Nephron progenitor cell (in vitro differentiated cells): ENCODE measurements at regions not wholly inside any gene's neighbourhood (a gene's known extent, or its start where the extent isn't known, plus 50 kb on each side); places are given as distances from the start of the nearest gene placed in this dataset.

Experiments used
- DNase-seq: peaks from one replicate; pipeline ENCODE4 v3.0.0; 2021
- H3K27ac Mint-ChIP-seq: 2 replicates; pipeline ENCODE4 v1.8.0; 2021; ENCODE audit warnings: mild to moderate bottlenecking, moderate library complexity, mixed read lengths
- H3K27me3 Mint-ChIP-seq: 2 replicates; pipeline ENCODE4 v1.8.0; 2021; ENCODE audit warnings: mild to moderate bottlenecking, low read depth, mixed read lengths; ENCODE audit not compliant: poor library complexity
- H3K36me3 Mint-ChIP-seq: 2 replicates; pipeline ENCODE4 v1.8.0; 2021; ENCODE audit warnings: low read depth, mixed read lengths
- H3K4me1 Mint-ChIP-seq: 2 replicates; pipeline ENCODE4 v1.8.0; 2021; ENCODE audit warnings: mixed read lengths
- H3K4me3 Mint-ChIP-seq: 2 replicates; pipeline ENCODE4 v1.8.0; 2021; ENCODE audit warnings: mild to moderate bottlenecking, moderate library complexity, mixed read lengths
- H3K9me3 Mint-ChIP-seq: 2 replicates; pipeline ENCODE4 v1.8.0; 2021; ENCODE audit warnings: mild to moderate bottlenecking, moderate library complexity, mixed read lengths
- CTCF ChIP-seq: fragments of 200-600 bp; sonication (generic); IDR thresholded peaks from 2 replicates; pipeline ENCODE4 v1.5.0; 2021; ENCODE audit warnings: antibody characterized with exemption

DNA sequence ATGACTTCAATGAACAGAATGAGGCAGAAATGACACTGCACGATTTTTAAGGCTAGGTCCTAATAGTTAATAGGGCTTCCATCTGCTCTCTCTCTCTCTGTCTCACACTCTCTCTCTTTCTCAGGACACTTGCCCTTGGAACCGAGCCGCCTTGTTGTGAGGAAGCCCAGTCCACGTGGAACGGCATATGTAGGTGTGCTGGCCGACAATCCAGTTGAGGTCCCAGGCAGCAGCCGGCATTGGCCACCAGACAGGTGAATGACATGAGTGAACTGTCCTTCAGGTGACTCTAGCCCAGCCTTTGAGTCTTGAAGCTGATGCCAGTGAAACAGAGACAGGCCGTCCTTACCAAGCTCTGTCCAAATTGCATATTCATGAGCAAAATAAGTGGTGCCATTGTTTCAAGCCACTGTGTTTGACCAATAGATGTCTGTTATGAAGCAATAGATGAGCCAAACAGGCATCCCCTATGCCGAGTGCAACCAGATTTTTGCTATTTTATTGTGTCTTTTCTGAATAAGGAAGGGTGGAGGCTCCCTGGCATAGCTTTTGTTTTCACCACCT lies 217.5 kb upstream of the LHX5 start:
- Mint-ChIP-seq H3K27ac (no peak overlapping the region), H3K27me3 (peaks cover 58% of the 10 kb centered on the region), H3K9me3 (no peaks in the 10 kb centered on the region), H3K4me3 (no peak overlapping the region), H3K36me3 (no peaks in the 10 kb centered on the region), H3K4me1 (peaks cover 4% of the 10 kb centered on the region)
- DNase-seq, result no peak
- no peak for TF ChIP-seq CTCF

DNA sequence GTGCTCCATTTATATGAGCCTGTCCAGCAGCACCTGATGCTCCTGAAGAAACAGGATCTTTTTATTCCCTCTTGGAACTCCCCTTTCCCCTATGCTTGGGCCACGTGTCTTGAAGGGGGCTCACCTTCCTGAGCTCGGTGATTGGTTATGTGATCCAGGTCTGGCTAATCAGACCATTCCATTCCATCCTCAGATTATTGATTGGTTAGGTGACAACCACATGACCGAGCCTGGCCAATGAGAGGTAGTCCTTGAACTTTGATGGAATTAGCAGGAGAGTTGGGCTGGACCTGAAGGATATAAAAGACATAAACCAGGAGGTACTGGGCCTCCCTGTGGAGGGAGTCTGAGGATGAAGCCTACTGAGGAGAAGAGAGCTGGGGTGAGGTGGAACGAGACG lies 216.6 kb upstream of the LHX5 start:
- H3K27me3 Mint-ChIP-seq, result peaks cover 52% of the 10 kb centered on the region
- no peak for DNase-seq
- H3K36me3 Mint-ChIP-seq, result no peaks in the 10 kb centered on the region
- H3K9me3 Mint-ChIP-seq, result no peaks in the 10 kb centered on the region
- no peak for TF ChIP-seq CTCF
- H3K27ac Mint-ChIP-seq, result no peak overlapping the region
- H3K4me3 Mint-ChIP-seq, result no peak overlapping the region
- H3K4me1 Mint-ChIP-seq, result peaks cover 4% of the 10 kb centered on the region

DNA sequence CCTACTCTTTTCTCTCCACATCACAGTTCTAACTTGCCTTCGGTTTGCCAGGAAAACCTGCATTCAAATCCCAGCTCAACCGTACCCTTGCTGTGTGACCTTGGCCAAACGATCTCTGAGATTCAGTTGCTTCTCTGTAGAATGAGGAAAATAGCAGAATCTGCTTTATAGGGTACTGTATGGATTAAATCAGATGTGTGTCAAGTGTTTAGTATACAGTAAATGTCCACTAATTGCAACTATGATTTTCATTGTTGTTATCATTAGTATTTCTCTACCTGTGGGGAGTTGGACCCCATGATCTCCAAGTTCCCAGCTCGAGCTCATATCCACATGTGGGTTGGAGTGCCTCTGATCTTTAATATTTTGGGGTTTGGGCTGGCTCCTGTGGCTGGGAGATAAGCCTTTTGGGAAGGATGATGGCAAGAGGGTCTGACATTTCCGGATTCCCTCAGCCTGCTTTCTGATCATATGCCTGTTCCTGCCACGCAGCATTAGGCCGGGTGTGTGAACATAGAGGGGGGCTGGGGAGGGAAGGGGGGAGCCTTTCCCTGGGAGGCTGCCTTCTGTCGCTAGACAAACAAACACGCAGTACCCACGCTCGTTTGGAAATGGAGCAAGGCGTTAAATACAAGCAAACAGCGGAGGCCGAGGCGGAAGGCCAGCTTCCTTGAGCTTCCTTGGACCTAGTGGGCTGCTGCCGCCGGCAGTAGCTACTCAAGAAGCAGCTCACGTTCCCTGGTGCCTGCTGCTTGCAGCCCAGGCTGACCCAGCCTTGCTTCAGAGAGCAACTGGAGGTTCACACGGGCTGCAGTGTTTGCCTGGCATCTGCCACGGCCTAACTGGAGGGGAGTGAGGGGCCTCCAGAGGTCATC lies 213.5 kb upstream of the LHX5 start:
- Mint-ChIP-seq H3K9me3 (no peaks in the 10 kb centered on the region), H3K27ac (no peak overlapping the region), H3K36me3 (no peaks in the 10 kb centered on the region), H3K4me3 (no peak overlapping the region), H3K4me1 (peaks cover 5% of the 10 kb centered on the region), H3K27me3 (peaks cover 44% of the 10 kb centered on the region)
- DNase-seq, result no peak
- TF ChIP-seq CTCF, result no peak

DNA sequence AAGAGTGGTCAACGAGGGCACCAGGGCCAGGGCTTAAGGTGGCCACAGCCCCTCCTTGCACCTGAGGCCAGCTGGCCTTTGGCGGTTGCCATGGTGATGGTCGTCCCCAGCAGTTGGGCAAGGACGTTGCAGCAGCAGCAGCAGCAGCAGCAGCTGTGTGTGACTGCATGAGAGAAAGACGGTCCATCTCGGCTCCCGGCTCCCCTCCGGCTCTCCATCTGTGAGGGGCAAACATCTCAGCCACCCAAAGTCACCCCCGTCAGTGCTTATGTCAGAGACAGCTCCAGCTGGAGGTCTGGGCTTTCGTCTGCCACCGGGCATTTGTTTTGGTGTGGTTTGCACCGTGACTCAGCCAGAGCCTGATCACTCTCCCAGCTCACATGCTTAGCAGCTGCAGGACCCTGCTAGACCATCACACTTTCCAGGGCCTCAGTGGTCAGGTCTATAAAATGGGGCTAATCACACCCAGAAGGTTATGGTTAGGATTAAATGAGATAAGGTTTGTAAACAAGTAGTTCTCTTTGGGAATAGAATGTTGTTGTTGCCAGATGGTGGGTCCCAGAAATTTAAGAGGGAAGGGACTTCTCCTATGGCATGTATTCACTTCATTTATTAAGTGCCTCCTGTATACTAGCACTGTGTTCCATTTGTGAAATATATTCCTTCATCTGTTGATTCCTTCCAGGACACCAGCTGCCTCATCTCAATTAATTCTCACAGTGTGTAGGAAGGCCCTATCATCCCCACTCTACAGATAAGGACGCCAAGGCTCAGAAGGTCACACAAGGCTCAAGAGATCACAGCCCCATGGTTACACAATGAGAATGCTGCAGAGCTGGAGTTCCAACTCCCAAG lies 212.6 kb upstream of the LHX5 start:
- no peak overlapping the region for H3K27ac Mint-ChIP-seq
- H3K9me3 Mint-ChIP-seq, result no peaks in the 10 kb centered on the region
- no peak overlapping the region for H3K4me3 Mint-ChIP-seq
- peaks cover 38% of the 10 kb centered on the region for H3K27me3 Mint-ChIP-seq
- H3K36me3 Mint-ChIP-seq, result no peaks in the 10 kb centered on the region
- no peak for TF ChIP-seq CTCF
- DNase-seq, result peak; percentile 24
- peaks cover 5% of the 10 kb centered on the region for H3K4me1 Mint-ChIP-seq

GRCh38 chr12:113683574-113683973 lies 211.9 kb upstream of the LHX5 start:
- H3K4me3 Mint-ChIP-seq, result no peak overlapping the region
- H3K27me3 Mint-ChIP-seq, result peaks cover 39% of the 10 kb centered on the region
- H3K4me1 Mint-ChIP-seq, result peaks cover 5% of the 10 kb centered on the region
- no peak overlapping the region for H3K27ac Mint-ChIP-seq
- DNase-seq, result no peak
- no peak for TF ChIP-seq CTCF
- no peaks in the 10 kb centered on the region for H3K36me3 Mint-ChIP-seq
- H3K9me3 Mint-ChIP-seq, result no peaks in the 10 kb centered on the region
